DND-41 (cell line): ENCODE measurements at regions not wholly inside any gene's neighbourhood (a gene's known extent, or its start where the extent isn't known, plus 50 kb on each side); places are given as distances from the start of the nearest gene placed in this dataset.

Experiments used
- EZH2 ChIP-seq: IDR thresholded peaks from 3 replicates; pipeline ENCODE4 v1.6.1; 2012; ENCODE audit warnings: borderline replicate concordance, low read depth, mild to moderate bottlenecking, moderate library complexity, low read length, inconsistent platforms; ENCODE audit not compliant: severe bottlenecking
- TF ChIP-seq, protein P1 (sequence below): IDR thresholded peaks from 2 replicates; pipeline ENCODE4 v1.5.1; 2012; ENCODE audit warnings: borderline replicate concordance, low read length, moderate library complexity, mild to moderate bottlenecking; ENCODE audit not compliant: poor library complexity, severe bottlenecking; ENCODE audit errors: extremely low read depth

- TF ChIP-seq, protein P1, sequence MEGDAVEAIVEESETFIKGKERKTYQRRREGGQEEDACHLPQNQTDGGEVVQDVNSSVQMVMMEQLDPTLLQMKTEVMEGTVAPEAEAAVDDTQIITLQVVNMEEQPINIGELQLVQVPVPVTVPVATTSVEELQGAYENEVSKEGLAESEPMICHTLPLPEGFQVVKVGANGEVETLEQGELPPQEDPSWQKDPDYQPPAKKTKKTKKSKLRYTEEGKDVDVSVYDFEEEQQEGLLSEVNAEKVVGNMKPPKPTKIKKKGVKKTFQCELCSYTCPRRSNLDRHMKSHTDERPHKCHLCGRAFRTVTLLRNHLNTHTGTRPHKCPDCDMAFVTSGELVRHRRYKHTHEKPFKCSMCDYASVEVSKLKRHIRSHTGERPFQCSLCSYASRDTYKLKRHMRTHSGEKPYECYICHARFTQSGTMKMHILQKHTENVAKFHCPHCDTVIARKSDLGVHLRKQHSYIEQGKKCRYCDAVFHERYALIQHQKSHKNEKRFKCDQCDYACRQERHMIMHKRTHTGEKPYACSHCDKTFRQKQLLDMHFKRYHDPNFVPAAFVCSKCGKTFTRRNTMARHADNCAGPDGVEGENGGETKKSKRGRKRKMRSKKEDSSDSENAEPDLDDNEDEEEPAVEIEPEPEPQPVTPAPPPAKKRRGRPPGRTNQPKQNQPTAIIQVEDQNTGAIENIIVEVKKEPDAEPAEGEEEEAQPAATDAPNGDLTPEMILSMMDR, result no peak
- no peak for TF ChIP-seq EZH2
Measured at GRCh38 chr2:181785691-181786344, 105.5 kb upstream of the NEUROD1 start.
